Smooth muscle cell (in vitro differentiated cells): ENCODE measurements at regions not wholly inside any gene's neighbourhood (a gene's known extent, or its start where the extent isn't known, plus 50 kb on each side); places are given as distances from the start of the nearest gene placed in this dataset.

Experiments used
- DNase-seq: peaks from one replicate; lab custom pipeline; 2025; ENCODE audit not compliant: unreplicated experiment; lab: John Stamatoyannopoulos, UW
- H2AFZ ChIP-seq: fragments of 200-600 bp; sonication (generic); 2 replicates; pipeline ENCODE4 v1.6.0; 2016; ENCODE audit warnings: antibody characterized with exemption, low read depth, mild to moderate bottlenecking
- H3F3A ChIP-seq: fragments of 200-600 bp; sonication (generic); 2 replicates; pipeline ENCODE4 v1.6.0; 2017; ENCODE audit warnings: antibody characterized with exemption, low read depth
- H3K27ac ChIP-seq: fragments of 200-600 bp; sonication (generic); 2 replicates; pipeline ENCODE4 v1.5.1; 2016; ENCODE audit warnings: low read depth, mild to moderate bottlenecking
- H3K27me3 ChIP-seq: fragments of 200-600 bp; sonication (generic); 2 replicates; pipeline ENCODE4 v1.6.1; 2016; ENCODE audit warnings: low read depth, mild to moderate bottlenecking
- H3K36me3 ChIP-seq: fragments of 200-600 bp; sonication (generic); 2 replicates; pipeline ENCODE4 v1.5.1; 2016; ENCODE audit warnings: low read depth
- H3K4me1 ChIP-seq: fragments of 200-600 bp; sonication (generic); 2 replicates; pipeline ENCODE4 v1.5.1; 2016; ENCODE audit warnings: low read depth
- H3K4me2 ChIP-seq: fragments of 200-600 bp; sonication (generic); 2 replicates; pipeline ENCODE4 v1.6.0; 2016; ENCODE audit warnings: mild to moderate bottlenecking
- H3K4me3 ChIP-seq: fragments of 200-600 bp; sonication (generic); 2 replicates; pipeline ENCODE4 v1.5.1; 2016; ENCODE audit warnings: mild to moderate bottlenecking
- H3K79me2 ChIP-seq: fragments of 200-600 bp; sonication (generic); 2 replicates; pipeline ENCODE4 v1.6.0; 2016; ENCODE audit warnings: low read depth, mild to moderate bottlenecking
- H3K9ac ChIP-seq: fragments of 200-600 bp; sonication (generic); 2 replicates; pipeline ENCODE4 v1.6.0; 2016; ENCODE audit warnings: low read depth
- H3K9me3 ChIP-seq: fragments of 200-600 bp; sonication (generic); replicated peaks from 2 replicates; pipeline ENCODE4 v1.5.1; 2016; ENCODE audit warnings: low read depth
- H4K20me1 ChIP-seq: fragments of 200-600 bp; sonication (generic); 2 replicates; pipeline ENCODE4 v1.6.0; 2016; ENCODE audit warnings: low read depth
- WGBS: methylation state at CpG from one replicate; pipeline ENCODE4 v1.1.7; 2016; ENCODE audit warnings: low lambda C conversion rate; 5-methylcytosine and 5-hydroxymethylcytosine counted together
- TF ChIP-seq, protein P1 (sequence below): fragments of 200-600 bp; sonication (generic); IDR thresholded peaks from 2 replicates; pipeline ENCODE4 v1.5.1; 2017; ENCODE audit warnings: borderline replicate concordance, mild to moderate bottlenecking, antibody characterized with exemption; ENCODE audit not compliant: insufficient read depth, poor library complexity, severe bottlenecking

DNA sequence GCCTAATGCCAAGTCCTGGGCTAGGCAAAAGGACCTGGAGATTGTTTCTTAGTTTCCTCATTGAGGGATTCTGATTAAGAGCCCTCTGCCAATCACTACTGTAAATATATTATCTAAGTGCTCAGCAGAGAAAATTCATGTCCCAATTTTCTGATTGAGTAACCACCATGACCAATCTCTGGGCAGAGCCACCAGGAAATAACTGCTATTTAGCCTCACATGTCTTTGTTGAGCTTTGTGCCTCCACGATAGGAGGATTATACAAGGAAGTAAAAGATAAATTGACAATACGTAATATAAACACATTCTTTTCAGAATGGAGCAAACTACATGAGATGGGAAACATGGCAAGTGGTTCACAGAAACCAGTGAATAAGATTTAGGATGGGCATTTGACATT, 396.1 kb upstream of the PAPPA start:
- Histone ChIP-seq H3K79me2 (no peaks in the 10 kb centered on the region), H3K4me2 (no peak overlapping the region), H3K4me3 (no peak overlapping the region), H3K9me3 (no peaks in the 10 kb centered on the region), H3K4me1 (peaks cover 8% of the 10 kb centered on the region), H3K27ac (no peak overlapping the region), H3K27me3 (no peaks in the 10 kb centered on the region), H3F3A (peaks cover 5% of the 10 kb centered on the region), H3K36me3 (no peaks in the 10 kb centered on the region), H2AFZ (no peak overlapping the region), H4K20me1 (no peaks in the 10 kb centered on the region), H3K9ac (no peak overlapping the region)
- TF ChIP-seq, protein P1, sequence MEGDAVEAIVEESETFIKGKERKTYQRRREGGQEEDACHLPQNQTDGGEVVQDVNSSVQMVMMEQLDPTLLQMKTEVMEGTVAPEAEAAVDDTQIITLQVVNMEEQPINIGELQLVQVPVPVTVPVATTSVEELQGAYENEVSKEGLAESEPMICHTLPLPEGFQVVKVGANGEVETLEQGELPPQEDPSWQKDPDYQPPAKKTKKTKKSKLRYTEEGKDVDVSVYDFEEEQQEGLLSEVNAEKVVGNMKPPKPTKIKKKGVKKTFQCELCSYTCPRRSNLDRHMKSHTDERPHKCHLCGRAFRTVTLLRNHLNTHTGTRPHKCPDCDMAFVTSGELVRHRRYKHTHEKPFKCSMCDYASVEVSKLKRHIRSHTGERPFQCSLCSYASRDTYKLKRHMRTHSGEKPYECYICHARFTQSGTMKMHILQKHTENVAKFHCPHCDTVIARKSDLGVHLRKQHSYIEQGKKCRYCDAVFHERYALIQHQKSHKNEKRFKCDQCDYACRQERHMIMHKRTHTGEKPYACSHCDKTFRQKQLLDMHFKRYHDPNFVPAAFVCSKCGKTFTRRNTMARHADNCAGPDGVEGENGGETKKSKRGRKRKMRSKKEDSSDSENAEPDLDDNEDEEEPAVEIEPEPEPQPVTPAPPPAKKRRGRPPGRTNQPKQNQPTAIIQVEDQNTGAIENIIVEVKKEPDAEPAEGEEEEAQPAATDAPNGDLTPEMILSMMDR = no peak
- 86% methylated on average over 2 of the region's 2 CpGs for WGBS
- DNase-seq = no peak

GRCh38 chr9:115758441-115758840, 395.1 kb upstream of the PAPPA start:
- no peaks in the 10 kb centered on the region for H3K79me2 ChIP-seq
- no peak for DNase-seq
- no peaks in the 10 kb centered on the region for H3K9me3 ChIP-seq
- H3K4me1 ChIP-seq = peaks cover 8% of the 10 kb centered on the region
- no peak overlapping the region for H3K9ac ChIP-seq
- peaks cover 5% of the 10 kb centered on the region for H3F3A ChIP-seq
- 44% methylated on average over 3 of the region's 3 CpGs for WGBS
- peak overlapping the region; percentile 1 for H3K4me2 ChIP-seq
- no peaks in the 10 kb centered on the region for H3K36me3 ChIP-seq
- TF ChIP-seq, protein P1 = no peak
- no peaks in the 10 kb centered on the region for H3K27me3 ChIP-seq
- no peak overlapping the region for H3K4me3 ChIP-seq
- no peak overlapping the region for H3K27ac ChIP-seq
- no peak overlapping the region for H2AFZ ChIP-seq
- H4K20me1 ChIP-seq = no peaks in the 10 kb centered on the region

DNA sequence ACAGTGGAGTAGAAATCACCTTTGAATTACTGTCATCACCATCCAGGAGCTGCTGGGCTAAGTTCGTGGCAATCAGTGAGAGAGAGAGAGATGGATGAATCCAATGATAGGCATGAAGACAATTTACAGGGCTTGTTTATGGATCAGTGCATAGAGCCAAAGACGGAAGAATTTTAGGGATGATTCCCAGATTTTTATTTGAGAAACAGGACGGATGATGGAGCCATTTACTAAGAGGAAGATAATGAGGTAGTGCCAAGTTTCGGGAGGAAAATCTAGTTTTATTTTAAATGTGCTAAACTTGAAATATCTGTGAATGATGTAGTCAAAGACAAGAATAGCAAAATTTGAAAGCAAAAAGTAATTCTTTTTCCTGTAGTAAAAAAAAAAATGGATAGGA, 394.2 kb upstream of the PAPPA start:
- Histone ChIP-seq H2AFZ (no peak overlapping the region), H3K9me3 (no peaks in the 10 kb centered on the region), H3K79me2 (no peaks in the 10 kb centered on the region), H3K4me2 (no peak overlapping the region), H3K27me3 (no peaks in the 10 kb centered on the region), H3K36me3 (no peaks in the 10 kb centered on the region), H3K4me1 (peaks cover 8% of the 10 kb centered on the region), H3K9ac (no peak overlapping the region), H3F3A (peaks cover 5% of the 10 kb centered on the region), H4K20me1 (no peaks in the 10 kb centered on the region), H3K4me3 (no peak overlapping the region), H3K27ac (no peak overlapping the region)
- DNase-seq = no peak
- TF ChIP-seq, protein P1 = no peak
- 77% methylated on average over 4 of the region's 4 CpGs for WGBS

DNA sequence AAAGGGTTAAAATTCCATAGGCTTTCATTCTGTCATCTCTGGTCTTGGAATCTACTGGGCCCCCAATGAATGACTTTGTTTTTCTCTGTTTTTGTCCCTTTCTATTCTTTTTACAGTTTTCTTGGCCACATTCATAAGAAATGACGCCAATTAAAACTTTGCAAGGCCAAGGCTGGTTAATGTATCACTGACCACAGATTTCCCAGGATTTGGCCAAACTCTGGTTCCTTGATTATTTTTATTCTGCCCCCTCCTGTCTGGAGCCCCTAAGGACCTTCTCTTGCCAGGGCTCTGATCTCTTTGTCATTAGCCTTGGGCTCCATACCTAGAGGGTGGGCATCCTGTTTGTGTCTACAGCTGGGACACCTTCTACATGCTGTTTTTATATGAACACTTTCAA, 388.9 kb upstream of the PAPPA start:
- H3K27ac ChIP-seq = no peak overlapping the region
- WGBS = 88% methylated on average over 1 of the region's 1 CpG
- no peak for DNase-seq
- H3K79me2 ChIP-seq = no peaks in the 10 kb centered on the region
- no peaks in the 10 kb centered on the region for H3K36me3 ChIP-seq
- no peaks in the 10 kb centered on the region for H3K4me1 ChIP-seq
- no peaks in the 10 kb centered on the region for H3K9me3 ChIP-seq
- H3F3A ChIP-seq = no peaks in the 10 kb centered on the region
- no peaks in the 10 kb centered on the region for H3K27me3 ChIP-seq
- H3K4me3 ChIP-seq = no peak overlapping the region
- H4K20me1 ChIP-seq = no peaks in the 10 kb centered on the region
- H2AFZ ChIP-seq = no peak overlapping the region
- TF ChIP-seq, protein P1 = no peak
- no peak overlapping the region for H3K4me2 ChIP-seq
- H3K9ac ChIP-seq = no peak overlapping the region
